Endothelial cell of umbilical vein (primary cell): ENCODE measurements at regions not wholly inside any gene's neighbourhood (a gene's known extent, or its start where the extent isn't known, plus 50 kb on each side); places are given as distances from the start of the nearest gene placed in this dataset.
"Not testable (repeated sequence)": the region's sequence is repeated elsewhere in the genome, so short reads cannot be mapped to it uniquely, and the experiment has no call there.

Experiments used
- BruUV-seq: library from RNA; stranded (reverse); fragments of 400-500 nt; replicated peaks from 2 replicates; lab custom pipeline; 2021; lab: Mats Ljungman, UMichigan
- CTCF ChIA-PET: fragments of 300-600, 350-600 bp; sonication (Branson Sonifier 250); formaldehyde crosslinking; loops from one replicate; lab custom pipeline; 2021; ENCODE audit warnings: antibody characterized with exemption, inconsistent platforms; lab: Charles Lee
- POLR2A ChIA-PET: fragments of 300-600, 350-600 bp; sonication (Branson Sonifier 250); formaldehyde crosslinking; loops from one replicate; lab custom pipeline; 2021; ENCODE audit warnings: antibody characterized with exemption, inconsistent platforms; lab: Charles Lee
- DNase-seq: peaks from one replicate; pipeline ENCODE4 v3.0.0-alpha.2; 2011; ENCODE audit warnings: low read depth, low spot score
- FAIRE-seq: peaks from 2 replicates; lab custom pipeline; 2011; peaks lifted over from hg19 to GRCh38; lab: Jason Lieb, UNC
- H2AFZ ChIP-seq: 2 replicates; pipeline ENCODE4 v1.6.0; 2012; ENCODE audit warnings: low read depth, low read length, control low read depth, inconsistent platforms
- H3K27ac ChIP-seq: 2 replicates; pipeline ENCODE4 v1.5.1; 2011; ENCODE audit warnings: low read depth, mild to moderate bottlenecking, control low read depth, low read length, moderate library complexity; ENCODE audit not compliant: insufficient read depth
- H3K27me3 ChIP-seq, 2 experiments: 2 replicates each; pipeline versions ENCODE4 v1.6.0 to v1.6.1; 2011; ENCODE audit warnings: low read length in 2 of 2, mixed read lengths in 1 of 2; ENCODE audit not compliant: control insufficient read depth in 2 of 2, insufficient read depth in 2 of 2
- H3K36me3 ChIP-seq, 2 experiments: 2 replicates in 1 of 2; 3 replicates in 1 of 2; pipeline ENCODE4 v1.5.1; 2011; ENCODE audit warnings: low read length in 2 of 2, mild to moderate bottlenecking in 1 of 2, moderate library complexity in 1 of 2; ENCODE audit not compliant: control insufficient read depth in 2 of 2, insufficient read depth in 2 of 2; ENCODE audit errors: extremely low read depth in 1 of 2
- H3K4me1 ChIP-seq: 3 replicates; pipeline ENCODE4 v1.5.1; 2011; ENCODE audit warnings: mild to moderate bottlenecking, low read length; ENCODE audit not compliant: control insufficient read depth, insufficient read depth; ENCODE audit errors: extremely low read depth
- H3K4me2 ChIP-seq: 2 replicates; pipeline ENCODE4 v1.6.1; 2011; ENCODE audit warnings: low read length, control low read depth, mixed read lengths; ENCODE audit not compliant: insufficient read depth
- H3K4me3 ChIP-seq, 3 experiments: fragments of 200-600 bp in 1 of 3; sonication (generic), shearing (Covaris generic) in 1 of 3; replicated peaks in 1 of 3; 2 replicates each; pipeline ENCODE4 v1.5.1; 2011 to 2016; ENCODE audit warnings: control low read depth in 3 of 3, low read length in 3 of 3, mild to moderate bottlenecking in 2 of 3, inconsistent platforms in 1 of 3, low read depth in 1 of 3, moderate library complexity in 1 of 3; ENCODE audit not compliant: insufficient read depth in 1 of 3
- H3K79me2 ChIP-seq: 2 replicates; pipeline ENCODE4 v1.6.0; 2012; ENCODE audit warnings: low read length, inconsistent platforms; ENCODE audit not compliant: control insufficient read depth, insufficient read depth
- H3K9ac ChIP-seq: replicated peaks from 2 replicates; pipeline ENCODE3; 2011; ENCODE audit warnings: low read length, control low read depth; ENCODE audit not compliant: insufficient read depth; ENCODE audit errors: extremely low read depth
- H3K9me1 ChIP-seq: replicated peaks from 3 replicates; pipeline ENCODE4 v1.6.0; 2011; ENCODE audit warnings: mild to moderate bottlenecking, low read length; ENCODE audit not compliant: control insufficient read depth, insufficient read depth; ENCODE audit errors: extremely low read depth
- H3K9me3 ChIP-seq: replicated peaks from 2 replicates; pipeline ENCODE4 v1.5.1; 2012; ENCODE audit warnings: low read length, inconsistent platforms; ENCODE audit not compliant: control insufficient read depth, insufficient read depth
- H4K20me1 ChIP-seq: replicated peaks from 2 replicates; pipeline ENCODE3; 2011; ENCODE audit warnings: mild to moderate bottlenecking, low read length; ENCODE audit not compliant: control insufficient read depth, insufficient read depth; ENCODE audit errors: extremely low read depth
- FOS ChIP-seq: IDR thresholded peaks from 2 replicates; pipeline ENCODE4 v1.6.1; 2011; ENCODE audit warnings: mild to moderate bottlenecking, low read length, moderate library complexity, borderline replicate concordance; ENCODE audit not compliant: insufficient read depth
- POLR2AphosphoS5 ChIP-seq: IDR thresholded peaks from 2 replicates; pipeline ENCODE4 v1.6.1; 2012; ENCODE audit warnings: low read depth, mild to moderate bottlenecking, control low read depth, low read length, moderate library complexity; ENCODE audit not compliant: insufficient read depth
- dilution Hi-C: fragments of 300-500 bp; cut with MboI; formaldehyde crosslinking; loops from one replicate; pipeline ENCODE4 v1.15.0; 2019; ENCODE audit warnings: low sequenced_read_pairs; ENCODE audit not compliant: extremely low pct_ligation_motif_present
- intact Hi-C: fragments of 100-400 bp; cut with micrococcal nuclease; formaldehyde crosslinking; loops from one replicate; pipeline ENCODE4 v1.10.0; 2022

DNA sequence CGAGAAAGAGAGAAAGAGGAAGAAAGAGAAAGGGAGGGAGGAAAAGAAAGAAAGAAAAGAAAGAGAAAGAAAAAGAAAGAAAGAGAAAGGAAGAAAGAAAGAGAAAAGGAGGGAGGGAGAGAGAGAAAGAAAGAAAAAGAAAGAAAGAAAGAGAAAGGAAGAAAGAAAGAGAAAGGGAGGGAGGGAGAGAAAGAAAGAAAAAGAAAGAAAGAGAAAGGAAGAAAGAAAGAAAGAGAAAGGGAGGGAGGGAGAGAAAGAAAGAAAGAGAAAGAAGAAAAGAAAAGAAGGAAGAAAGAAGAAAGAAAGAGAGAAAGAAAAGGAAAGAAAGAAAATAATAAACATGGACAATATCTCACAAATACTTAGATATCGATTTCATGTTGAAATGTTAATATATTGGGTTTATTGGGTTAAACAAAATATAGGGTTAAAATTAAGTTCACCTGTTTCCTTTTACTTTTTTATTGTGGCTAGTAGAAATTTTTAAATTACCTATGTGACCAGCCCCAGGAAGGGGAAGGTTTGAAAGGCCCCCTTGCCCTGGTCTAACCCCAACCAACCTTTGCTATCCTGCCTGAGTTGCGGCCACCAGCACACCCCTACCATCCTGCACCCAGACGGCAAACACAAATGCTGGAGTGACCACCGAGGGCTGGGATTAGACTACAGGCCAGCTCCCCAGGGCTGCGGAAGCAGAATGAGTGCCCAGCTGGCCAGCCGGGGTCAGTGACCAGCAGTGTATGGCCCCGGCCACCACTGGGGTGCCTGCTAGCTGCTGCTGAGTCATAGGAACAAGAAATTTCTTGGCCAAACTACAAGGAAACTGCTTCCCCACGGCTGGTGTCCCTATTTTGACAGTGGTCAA lies 81.0 kb upstream of the FGF3 start:
- Histone ChIP-seq H3K79me2 (no peaks in the 10 kb centered on the region), H3K4me3 (no peak overlapping the region), H3K9me1 (no peaks in the 10 kb centered on the region), H3K9me3 (no peaks in the 10 kb centered on the region), H4K20me1 (no peaks in the 10 kb centered on the region), H2AFZ (no peak overlapping the region), H3K36me3 (no peaks in the 10 kb centered on the region), H3K27me3 (peaks cover 0 to 7% of the 10 kb centered on the region in 2 experiments), H3K4me2 (peak overlapping the region; percentile 12), H3K4me1 (peaks cover 13% of the 10 kb centered on the region), H3K9ac (no peak overlapping the region), H3K27ac (no peak overlapping the region)
- no TSS peak for BruUV-seq
- dilution Hi-C loops: loop anchor here (25.0 kb wide), 1 partner anchor 287 kb away; no protein-coding TSS in a partner anchor
- peak; percentile 68 for FAIRE-seq
- peak; percentile 21 for TF ChIP-seq FOS
- TF ChIP-seq POLR2AphosphoS5: no peak
- peak; percentile 67 for DNase-seq
- intact Hi-C loops: no loop called here
- POLR2A ChIA-PET: no interaction called here
- CTCF ChIA-PET: interaction anchor here (1.0 to 5.5 kb wide), 10 partner anchors 9 to 296 kb away, joined by 3 to 35 read pairs (median 6); no protein-coding TSS in a partner anchor

DNA sequence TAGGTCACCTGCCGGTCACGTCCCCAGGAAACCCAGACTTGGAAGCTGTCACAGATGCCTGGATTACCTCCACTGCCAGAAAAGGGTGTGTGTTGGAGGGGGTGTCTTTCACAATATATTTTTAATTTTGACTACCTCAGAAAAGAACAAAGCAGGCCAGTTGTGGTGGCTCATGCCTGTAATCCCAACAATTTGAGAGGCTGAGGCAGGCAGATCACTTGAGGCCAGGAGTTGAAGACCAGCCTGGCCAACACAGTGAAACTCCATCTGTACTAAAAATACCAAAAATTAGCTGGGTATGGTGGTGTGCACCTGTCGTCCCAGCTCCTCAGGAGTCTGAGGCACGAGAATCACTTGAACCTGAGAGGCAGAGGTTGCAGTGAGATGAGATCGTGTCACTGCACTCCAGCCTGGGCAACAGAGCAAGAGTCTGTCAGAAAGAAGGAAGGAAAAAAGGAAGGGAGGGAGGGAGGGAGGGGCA lies 81.6 kb upstream of the FGF3 start:
- H3K27ac ChIP-seq, FAIRE-seq, intact Hi-C loops, H3K9me1 ChIP-seq, DNase-seq, BruUV-seq, H3K4me3 ChIP-seq, H3K79me2 ChIP-seq, H3K36me3 ChIP-seq, H3K9ac ChIP-seq, H2AFZ ChIP-seq, H3K9me3 ChIP-seq, H3K27me3 ChIP-seq, H4K20me1 ChIP-seq: not testable (repeated sequence)
- ChIA-PET CTCF (interaction anchor here (1.0 to 5.5 kb wide), 12 partner anchors 8 to 295 kb away, joined by 3 to 35 read pairs (median 6); no protein-coding TSS in a partner anchor), POLR2A (interaction anchor here (0.7 kb wide), 1 partner anchor 308 kb away, joined by 5 read pairs; no protein-coding TSS in a partner anchor)
- dilution Hi-C loops: loop anchor here (25.0 kb wide), 1 partner anchor 286 kb away; no protein-coding TSS in a partner anchor
- H3K4me2 ChIP-seq: peak overlapping the region; percentile 12
- peaks cover 13% of the 10 kb centered on the region for H3K4me1 ChIP-seq
